ENCODE measurements at regions not wholly inside any gene's neighbourhood (a gene's known extent, or its start where the extent isn't known, plus 50 kb on each side); places are given as distances from the start of the nearest gene placed in this dataset.

DNA sequence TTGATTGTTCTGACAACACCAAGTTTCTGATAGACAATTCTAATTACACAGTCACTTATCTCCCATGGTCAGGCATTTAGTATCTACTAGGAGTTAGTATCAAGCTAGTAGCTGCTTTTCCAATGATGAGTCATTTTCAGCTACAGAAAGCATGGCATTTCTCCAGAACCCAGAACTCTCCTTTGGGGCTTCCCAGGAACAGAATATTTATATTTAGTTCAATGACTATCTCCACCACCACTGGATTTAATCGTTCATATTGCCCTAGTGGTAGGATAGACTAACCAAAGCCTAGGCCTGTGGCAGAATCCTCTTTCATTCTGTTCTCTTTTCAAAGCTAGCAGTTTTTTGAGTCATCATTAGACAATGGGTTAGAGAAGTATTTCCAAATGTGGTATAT is 569.4 kb downstream of the GABRG1 start:
- no peak for TF ChIP-seq CTCF (IDR thresholded peaks at IDR 0.05)

DNA sequence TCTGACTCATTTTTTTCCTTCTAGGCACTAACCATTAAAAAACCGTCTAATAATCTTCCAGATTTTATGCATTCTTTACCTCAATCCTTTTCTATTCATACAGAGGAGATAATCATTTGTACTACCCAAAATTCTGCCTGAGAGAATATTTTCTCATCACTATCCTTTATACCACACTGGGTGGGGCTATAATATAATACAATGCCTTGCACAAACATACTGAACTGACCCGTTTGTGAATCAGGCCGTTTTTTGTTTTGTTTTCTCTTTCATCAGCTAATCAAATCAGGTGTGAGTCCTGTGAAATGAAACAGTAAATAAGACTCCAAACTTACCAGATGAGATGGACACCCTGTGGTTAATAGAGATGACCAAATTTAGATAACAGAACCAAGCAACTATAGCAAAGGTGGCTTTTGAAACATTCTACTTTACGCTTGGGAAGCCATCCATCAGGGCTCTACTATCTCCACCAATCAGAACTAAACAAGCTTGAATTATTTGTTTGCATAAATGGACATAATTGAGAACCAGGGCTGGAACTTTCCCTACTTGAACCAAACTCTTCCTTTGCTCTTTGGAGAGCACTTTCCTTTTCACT is 573.0 kb downstream of the GABRG1 start:
- peak; percentile 54; the same call in 1 of the 2 replicates for TF ChIP-seq CTCF (IDR thresholded peaks at IDR 0.05)

DNA sequence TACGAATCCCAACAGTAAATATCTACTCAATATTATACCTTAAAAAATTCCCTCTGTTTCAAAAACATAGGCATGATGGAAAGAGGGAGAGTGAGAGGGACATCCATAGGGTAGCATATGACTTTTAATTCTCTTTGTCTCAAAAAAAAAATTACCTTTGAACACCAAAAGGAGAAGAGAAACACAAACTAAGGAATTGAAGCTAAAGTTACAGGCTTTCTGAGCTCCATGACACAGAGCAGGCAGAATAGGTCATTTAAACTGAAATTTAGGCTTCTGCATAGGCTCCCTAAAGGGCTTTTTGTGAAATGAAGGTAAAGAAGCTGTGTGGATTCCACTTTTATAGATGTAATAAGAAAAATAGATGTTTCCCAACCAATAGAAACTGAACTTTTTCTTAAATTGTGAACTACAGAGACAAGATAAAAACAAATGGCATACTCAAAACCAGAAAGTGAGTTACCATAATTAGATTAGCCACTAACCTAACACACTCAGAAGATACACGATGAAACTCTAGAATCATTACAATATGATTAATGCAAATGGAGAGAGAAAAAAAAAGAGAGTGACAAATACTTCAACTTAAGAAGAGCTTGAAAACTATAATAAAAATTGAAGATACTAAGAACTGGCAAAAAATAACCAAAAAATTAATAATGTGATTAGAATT is 584.6 kb downstream of the GABRG1 start:
- no peak for TF ChIP-seq CTCF (IDR thresholded peaks at IDR 0.05)

DNA sequence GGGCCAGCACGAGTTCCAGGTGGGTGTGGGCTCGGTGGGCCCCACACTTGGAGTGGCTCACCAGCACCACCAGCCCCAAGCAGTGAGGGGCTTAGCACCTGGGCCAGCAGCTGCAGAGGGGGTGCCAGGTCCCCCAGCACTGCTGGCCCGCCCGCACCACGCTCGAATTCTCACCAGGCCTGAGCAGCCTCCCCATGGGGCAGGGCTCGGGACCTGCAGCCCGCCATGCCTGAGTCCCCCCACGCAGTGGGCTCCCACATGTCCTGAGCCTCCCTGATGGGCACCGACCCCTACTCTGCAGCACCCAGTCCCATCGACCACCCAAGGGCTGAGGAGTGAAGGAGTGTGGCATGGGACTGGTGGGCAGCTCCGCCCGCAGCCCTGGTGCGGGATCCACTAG is 593.4 kb downstream of the GABRG1 start:
- no peak for TF ChIP-seq CTCF (IDR thresholded peaks at IDR 0.05)

DNA sequence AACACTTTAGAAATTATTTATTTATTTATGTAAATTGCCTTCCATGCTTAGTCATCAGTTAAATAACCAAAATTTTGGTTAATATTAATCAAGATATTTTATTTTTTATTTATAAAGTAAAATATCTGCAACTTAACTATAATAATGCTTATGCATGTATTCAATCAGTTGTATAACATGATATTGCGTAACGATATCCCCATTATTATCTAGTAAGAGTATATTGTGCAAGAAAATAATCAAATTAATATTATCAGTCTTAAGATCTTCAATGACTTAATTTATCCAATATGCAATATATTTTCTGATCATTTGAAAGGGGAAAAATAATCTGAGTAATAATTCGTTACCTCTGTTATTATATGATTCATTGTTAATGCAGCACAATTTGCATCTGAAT is 596.7 kb downstream of the GABRG1 start:
- TF ChIP-seq CTCF (IDR thresholded peaks at IDR 0.05) = no peak

DNA sequence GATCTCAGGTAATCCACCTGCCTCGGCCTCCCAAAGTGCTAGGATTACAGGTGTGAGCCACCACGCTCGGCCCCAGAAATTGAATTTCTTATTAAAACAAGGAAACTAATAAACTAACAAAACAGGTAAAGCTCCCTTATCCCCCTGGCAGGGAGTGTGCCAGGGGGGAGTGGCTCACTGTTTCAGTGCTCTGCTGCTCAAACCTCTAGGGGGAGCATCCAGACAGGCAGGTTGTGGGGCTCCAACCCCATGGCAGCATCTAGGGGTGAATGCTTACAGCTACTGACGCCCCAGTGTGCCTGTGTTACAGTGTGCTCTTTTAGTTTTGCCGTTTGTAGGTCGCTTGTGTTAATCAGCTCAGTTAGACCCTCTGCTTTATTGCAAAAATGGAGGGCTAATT is 605.0 kb downstream of the GABRG1 start:
- TF ChIP-seq CTCF (IDR thresholded peaks at IDR 0.05) = peak; percentile 20; the same call in 1 of the 2 replicates

DNA sequence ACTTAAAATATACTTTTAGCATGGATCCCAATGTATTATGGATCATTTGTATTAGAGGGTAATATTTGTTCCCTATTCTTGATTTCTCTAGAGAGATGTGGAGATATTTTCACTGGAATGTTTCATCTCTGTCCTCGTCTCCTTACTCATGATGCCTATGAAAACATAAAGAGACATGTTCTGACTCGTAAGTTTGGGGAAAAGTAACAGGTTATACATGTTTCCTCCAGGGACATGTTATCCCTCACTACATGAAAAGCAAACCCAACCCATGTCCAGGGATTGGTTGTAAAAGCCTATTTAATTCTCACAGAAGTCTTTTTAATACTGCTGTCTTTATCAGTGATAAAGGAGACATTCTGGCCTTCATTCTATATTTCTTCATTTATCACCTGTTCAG is 621.4 kb downstream of the GABRG1 start:
- no peak for TF ChIP-seq CTCF (IDR thresholded peaks at IDR 0.05)
